HG03175 (cell line): ENCODE measurements at regions not wholly inside any gene's neighbourhood (a gene's known extent, or its start where the extent isn't known, plus 50 kb on each side); places are given as distances from the start of the nearest gene placed in this dataset.

Source experiments
- ATAC-seq: cut with Tn5 transposase; IDR thresholded peaks from one replicate; pipeline ENCODE4 v1.9.1; 2021; ENCODE audit warnings: mild to moderate bottlenecking, moderate library complexity; ENCODE audit not compliant: unreplicated experiment

- ATAC-seq: no peak
Observed at GRCh38 chr2:217538719-217539118, 464.1 kb downstream of the TNS1 start.

DNA sequence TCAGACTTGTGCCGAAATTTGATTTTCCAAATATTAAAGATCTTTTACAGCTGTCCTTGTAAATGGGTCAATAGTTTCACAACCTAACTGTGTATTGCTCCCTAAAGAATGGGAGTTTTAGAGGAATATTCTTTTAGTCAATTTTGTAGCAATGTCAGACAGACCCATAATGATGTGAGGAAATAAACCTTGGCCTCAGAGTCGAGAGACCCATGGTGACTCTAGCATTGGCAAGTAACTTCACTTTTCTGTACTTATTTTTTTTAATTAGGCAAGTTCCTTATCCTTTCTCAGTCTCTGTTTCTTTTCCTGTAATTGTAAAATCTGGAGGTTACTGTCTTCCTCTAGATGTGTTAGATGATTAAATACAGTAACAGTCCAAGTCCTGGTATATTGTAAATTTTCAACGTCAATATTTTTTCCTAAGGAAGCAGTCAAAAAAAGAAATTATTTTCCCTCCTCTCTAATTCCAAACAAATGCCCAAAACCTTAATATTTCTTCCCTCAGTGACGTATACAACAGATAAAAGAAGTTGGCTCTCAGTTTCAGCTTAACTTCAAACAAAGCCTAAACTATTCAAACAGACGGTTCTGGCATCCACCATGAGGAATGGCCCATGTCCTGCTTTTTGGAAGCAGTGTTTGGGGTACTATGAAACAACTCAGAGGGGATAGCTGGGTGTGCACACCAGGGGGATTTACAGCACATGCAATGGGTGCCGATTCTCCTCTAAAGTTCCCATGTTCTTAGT, 466.7 kb downstream of the TNS1 start:
- ATAC-seq: no peak

GRCh38 chr2:217530392-217531090, 472.3 kb downstream of the TNS1 start:
- ATAC-seq: no peak

DNA sequence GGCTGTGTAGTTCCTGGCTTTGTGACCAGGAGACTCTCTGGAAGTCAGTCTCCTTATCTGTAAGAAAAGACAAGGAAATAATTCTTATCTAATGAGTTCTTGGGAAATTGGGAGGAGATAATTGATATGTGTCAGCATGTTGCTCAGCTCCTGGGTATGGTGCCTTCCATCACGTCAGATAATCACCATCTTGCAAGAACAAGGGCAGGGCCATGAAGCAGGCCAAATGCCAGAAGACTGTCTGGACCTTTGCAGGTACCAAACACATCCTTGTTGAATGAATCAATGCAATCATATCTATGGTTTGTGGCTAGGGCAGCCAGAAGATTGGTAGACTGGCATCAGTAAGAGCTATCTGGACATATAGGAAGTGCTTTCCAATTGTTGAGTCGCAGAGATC, 473.5 kb downstream of the TNS1 start:
- no peak for ATAC-seq

GRCh38 chr2:217527590-217528202, 475.1 kb downstream of the TNS1 start:
- ATAC-seq: no peak

DNA sequence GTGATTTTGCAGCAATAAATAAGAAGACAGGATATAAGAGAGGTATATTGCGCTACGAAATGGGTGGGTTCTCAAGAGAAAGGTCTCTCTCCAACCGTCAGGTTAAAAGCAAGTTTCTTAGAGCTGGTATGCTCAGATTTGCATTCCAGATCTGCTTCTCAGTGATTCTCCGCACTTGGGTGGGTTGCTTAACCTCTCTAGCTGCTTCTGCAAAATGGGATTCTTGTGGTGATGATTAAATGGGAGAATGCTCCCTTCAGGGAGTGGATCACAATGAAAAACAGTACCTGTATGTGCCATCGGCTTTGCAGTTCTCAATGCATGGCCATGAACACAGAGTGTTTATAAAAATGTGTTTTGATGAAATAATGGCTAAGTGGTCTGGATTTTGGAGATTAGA, 477.7 kb downstream of the TNS1 start:
- no peak for ATAC-seq

- ATAC-seq: no peak
Observed at GRCh38 chr2:217523286-217523685, 479.5 kb downstream of the TNS1 start.

GRCh38 chr2:217521820-217522219, 481.0 kb downstream of the TNS1 start:
- no peak for ATAC-seq

DNA sequence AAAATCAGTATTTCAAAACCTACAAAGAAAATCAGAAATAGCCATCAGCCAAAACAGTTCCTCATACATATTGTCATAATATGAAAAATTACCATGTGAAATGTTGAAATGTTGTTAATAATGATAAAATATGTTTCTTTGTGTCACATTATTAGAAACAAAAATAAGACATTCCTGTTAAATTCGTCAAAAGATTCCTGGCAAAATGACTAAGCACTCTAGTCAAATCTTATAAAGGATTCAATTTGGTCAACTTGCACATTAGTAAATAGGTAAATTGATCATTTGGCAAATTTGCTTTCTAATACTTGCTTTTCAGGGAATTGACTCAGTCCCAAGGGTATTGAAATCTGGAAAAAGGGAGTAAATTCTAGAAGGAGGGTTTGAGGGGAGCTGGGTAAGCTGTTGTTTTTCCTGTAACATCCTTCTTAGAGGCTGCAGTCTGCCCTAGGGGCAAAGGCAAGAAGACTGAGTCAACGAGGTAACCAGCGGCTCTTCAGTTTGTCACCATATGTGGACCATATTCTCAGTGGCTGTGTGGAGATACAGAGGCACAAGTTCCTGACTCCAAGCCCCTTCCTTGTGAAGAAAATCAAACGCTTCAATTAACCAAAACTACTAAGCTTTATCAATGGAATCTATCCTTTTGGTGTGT, 482.3 kb downstream of the TNS1 start:
- no peak for ATAC-seq

DNA sequence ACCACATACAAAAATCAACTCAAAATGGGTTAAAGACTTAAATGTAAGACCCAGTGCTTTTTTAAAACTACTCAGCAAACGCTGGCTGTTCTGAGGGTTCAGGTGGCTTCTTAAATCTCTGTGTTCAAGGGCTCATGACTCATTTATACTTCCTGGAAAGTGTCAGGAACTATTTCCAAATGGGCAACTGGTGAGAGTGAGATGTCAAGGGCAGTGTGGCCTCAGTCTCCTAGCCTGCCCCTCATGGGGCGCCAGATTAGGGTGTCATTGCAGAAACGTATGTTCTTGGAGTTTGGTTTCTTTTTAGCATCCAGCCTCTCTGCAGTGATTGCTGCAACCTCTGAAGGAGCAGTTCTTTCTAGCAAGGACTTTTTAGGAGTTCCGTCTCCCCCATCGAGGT, 485.4 kb downstream of the TNS1 start:
- ATAC-seq: no peak

GRCh38 chr2:217515615-217516309, 487.0 kb downstream of the TNS1 start:
- ATAC-seq: no peak

DNA sequence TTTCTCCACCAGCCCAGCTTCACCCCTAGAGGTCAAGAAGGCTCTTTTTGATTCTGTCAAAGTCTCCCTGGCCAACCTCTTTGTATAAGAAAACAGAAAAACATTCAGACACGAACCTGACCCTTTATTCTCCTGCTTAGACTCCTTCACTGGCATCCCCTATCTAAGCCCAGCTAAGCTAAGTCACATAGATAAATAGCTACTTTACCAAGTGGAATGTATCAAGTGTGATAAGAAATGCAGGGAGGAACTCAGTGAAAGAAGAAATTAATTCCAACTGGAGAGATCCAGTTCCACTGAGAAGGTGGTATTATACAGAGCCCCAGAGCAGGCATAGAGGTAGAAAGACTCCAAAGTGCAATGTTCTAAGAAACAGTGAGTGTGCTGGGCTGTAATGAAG, 489.5 kb downstream of the TNS1 start:
- no peak for ATAC-seq

GRCh38 chr2:217512728-217513127, 490.1 kb downstream of the TNS1 start:
- ATAC-seq: no peak

DNA sequence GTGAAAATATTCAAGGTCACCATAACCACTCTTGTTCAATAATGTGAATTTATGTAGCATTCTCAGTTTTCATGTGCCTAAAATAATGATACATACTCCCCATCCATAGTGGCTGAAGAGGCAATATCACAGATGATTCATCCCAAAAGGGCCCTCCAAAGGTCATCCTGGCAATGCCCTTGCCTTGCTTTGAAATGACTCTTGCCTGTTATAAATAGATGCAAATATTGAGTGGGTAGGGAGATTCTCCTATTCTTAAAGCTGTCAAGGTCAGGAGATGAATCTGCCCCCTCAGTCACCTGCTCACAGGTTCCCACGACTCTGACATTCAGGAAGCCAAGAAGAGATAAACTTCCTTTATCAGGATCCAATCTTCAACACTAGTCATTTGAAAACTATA, 490.5 kb downstream of the TNS1 start:
- ATAC-seq: no peak

DNA sequence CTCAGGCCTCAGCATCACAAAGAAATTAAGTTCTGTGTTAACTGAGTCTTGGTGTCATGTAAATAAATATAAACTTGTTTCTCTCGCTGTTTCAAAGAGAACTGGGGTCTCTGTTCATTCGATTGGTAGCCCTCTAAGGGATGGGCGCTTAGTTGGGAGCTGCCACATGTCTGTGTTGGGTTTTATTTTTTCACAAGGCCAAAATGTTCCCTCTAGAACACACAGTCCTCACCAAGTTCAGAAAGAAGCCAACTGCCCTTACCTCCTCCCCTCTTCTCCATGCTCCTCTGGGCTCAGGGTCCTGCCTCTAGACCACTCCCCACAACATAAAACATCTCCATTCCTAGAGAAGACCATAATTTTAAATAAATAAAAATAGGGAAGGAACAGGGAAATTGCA, 490.9 kb downstream of the TNS1 start:
- no peak for ATAC-seq

- ATAC-seq: peak; percentile 65
Observed at GRCh38 chr2:217510771-217511291, 492.0 kb downstream of the TNS1 start.

DNA sequence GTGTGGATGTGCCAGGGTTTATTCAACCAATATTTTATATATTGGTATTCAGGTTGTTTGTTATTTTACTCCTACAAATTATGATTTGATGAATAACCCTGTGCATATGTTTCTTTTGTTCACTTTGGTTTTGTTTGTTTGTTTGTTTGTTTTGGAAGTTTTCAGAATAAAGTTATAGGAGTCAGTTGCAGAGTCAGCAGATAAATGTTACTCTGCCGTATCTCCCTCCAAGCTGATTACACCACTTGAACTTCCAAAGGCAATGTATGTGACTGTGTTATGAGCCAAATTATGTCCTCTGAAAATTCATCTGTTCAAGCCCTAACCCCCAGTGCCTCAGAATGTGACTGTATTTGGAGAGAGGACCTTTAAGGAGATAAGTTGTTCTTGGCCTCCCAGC, 497.5 kb downstream of the TNS1 start:
- no peak for ATAC-seq

DNA sequence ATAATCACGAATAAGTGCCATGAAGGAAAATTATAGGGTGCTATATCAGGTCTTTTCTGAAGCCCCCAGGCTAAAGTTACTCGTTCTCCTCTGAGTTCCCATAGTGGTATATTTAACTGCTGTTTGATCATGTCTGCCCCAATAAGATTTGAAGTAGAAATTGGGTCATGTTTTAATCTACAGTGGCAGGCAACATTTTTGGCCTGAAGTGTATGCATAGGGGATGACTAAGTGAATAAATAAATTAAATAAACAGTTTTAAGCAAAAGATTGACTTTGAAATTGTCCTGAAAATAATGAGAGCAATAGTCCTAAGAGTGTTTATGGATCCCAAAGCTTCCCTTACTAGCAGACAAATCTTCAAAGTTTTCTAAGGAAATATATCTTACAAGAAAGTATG, 500.9 kb downstream of the TNS1 start:
- no peak for ATAC-seq

GRCh38 chr2:217497843-217498377, 504.9 kb downstream of the TNS1 start:
- no peak for ATAC-seq

DNA sequence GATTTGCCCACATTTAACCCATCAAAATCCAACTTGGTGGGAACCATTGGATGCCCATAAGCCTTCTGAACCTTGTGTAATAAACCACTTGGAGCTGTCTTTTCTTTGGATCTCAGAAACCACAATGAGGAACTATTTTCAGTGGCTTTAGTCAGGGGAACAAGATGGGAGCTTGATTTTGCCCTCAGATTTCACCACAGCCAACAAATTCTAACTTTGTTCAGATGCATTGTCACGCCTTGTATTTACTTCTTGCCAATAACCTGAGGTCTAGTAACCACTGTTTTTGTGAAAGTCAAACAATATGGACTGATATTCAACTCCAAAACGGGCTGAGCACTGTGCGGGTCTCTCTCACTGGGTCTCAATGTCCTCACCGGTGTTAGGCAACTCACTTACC, 508.2 kb downstream of the TNS1 start:
- no peak for ATAC-seq

- ATAC-seq: no peak
Observed at GRCh38 chr2:217491271-217491670, 511.5 kb downstream of the TNS1 start.
